Amygdala (tissue), 56 donors: ENCODE measurements at regions not wholly inside any gene's neighbourhood (a gene's known extent, or its start where the extent isn't known, plus 50 kb on each side); places are given as distances from the start of the nearest gene placed in this dataset.

Experiments used
- DNase-seq, 56 donors: peaks; one replicate each; lab custom pipeline; 2025; lab: John Stamatoyannopoulos, UW

DNA sequence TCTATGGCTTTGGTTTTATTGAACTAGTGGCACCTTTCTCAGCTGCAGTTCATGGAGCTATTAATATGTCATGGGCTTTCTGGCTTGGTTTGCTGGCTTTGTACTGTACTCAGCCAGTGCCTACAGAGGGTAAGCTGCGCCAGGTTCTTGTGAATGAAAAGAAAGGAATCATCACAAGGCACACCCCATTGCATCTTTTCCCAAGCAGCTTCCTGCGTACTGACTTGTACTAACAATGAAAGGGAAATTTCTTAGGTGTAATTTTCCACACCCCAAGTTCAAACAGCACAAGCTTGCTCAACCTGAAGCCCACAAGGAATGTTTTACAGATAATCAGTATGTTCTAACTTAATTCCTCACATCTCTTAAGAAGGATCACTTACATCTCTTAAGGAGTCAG is 78.0 kb upstream of the TNFSF18 start:
- no peak for DNase-seq

DNA sequence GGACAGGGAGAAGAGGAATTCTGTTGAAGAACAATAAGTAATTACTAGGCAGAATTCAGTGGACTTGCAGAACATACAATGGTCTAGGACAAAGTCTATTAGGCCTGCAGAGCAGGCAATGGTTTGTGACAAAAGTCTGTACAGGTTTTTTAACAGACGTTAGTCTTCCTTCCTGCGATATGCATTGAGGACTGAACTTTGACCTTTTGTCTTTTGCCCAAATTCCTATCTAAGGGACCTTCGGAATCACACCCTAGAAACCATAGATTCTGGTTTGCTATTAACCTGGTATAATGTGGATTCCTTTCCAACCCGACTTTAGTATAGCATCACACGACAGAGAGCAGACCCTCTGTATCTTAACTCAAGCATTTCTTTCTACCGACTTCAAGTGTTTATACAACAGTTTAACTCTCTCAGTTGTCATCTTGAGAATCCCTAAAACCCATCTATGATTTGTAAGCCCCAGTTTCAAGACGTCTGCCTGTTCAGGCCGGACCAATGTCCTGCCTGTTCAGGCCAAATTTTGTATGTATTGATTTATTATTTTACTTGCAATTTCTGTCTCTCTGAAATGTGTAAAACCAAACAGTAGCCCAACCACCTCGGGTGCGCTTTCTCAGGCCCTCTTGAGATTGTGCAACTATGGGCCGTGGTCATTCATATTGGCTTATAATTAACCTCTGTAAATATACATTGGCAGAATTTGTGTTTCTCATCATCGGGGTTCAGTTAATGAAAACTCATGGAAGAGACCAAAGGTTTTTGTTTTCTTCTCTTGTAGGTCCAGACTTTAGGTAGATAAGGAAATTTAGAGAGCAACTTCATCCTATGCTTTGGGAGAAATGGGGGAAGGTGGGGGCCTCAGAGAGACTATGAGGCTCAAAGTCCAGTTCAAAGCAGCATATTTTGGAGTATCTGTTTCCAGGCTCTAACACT is 76.9 kb upstream of the TNFSF18 start:
- no peak for DNase-seq

DNA sequence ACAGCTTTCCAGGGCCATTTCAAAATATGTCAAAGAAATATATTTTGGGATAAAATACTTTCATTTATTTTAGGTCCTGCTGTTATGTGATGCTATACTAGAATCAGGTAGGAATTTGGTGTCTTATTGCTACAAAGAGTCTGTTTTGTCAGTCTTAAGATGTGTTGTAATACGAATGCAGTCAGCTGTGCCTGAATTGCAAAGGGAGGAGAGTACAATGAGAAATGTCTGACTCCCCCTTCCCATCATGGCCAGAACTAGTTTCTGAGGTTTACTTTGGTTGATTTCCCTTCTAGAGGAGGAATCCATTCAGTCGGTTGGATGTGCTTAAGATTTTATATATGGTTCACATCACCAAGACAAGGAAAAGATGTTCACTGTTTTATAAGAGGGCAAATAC is 75.7 kb upstream of the TNFSF18 start:
- DNase-seq = no peak

DNA sequence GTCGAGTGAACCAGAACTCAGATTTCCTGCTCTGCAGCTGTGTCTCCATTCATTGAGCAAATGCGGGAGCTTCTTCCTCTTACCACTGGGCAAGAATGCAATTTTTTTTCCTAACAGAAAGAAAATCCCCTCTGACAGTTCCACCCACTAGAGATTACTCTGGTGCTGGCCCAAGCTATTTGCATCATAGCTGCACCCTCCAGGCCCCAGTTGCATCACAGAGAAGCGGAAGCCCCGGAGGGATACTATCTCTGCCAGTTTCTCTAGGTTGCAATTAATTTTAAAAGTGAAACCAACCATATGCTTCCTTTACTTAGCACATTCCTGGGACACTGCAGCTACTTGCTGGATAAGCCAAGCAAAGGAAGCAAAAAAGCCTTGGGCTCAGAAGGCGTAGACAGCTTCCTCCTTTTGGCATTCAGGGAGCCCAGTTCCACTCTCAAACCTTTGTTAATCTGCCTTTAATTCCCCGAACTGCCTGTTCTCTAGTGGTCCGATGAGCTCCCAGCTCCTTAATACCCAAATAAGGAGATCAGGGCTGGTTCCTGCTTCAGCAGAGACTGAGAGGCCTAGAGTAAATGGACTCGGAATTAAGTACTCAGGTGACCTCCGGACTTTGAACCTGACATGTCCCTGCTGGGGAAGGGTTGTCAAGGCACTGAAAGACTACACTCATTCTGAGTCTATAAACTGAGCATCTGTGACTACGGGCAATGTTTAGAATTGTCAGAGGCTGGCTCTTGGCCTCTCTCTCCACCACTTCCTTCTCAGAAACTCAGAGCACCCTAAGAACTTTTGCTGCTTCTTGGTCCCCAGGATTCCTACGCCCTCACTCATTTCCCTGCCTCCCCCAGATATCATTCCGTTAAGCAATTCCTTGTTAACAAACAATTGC is 72.5 kb upstream of the TNFSF18 start:
- DNase-seq = peak in 27 of 56 donors; percentile 1 to 43 (median 10)

DNA sequence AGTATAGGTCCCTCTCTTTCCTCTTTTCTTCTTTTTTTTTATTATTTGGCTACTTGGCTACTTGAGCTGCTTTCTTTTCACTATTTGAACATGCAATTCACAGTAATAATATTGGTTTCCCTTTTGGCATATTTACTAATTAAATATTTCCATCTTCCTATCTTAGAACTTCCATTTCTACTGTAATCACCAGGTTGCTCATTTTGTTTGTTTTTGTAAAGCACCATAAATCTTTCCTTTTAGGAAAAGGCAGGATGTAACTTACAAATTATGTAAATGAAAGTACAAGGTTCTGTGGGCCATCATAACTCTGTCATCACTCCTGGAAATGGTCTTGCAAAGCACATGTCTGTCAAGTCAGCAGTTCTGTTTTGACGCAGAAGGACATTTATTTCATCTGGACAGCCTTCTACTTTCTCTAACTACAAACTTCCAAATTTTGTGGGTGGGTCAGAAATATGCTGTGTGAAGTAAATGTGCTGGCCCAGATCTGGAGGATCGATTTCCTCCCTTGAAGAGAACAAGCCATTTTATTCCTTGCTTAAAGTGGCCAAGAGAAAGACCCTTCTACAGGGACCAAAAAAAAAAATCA is 71.7 kb upstream of the TNFSF18 start:
- DNase-seq = no peak

DNA sequence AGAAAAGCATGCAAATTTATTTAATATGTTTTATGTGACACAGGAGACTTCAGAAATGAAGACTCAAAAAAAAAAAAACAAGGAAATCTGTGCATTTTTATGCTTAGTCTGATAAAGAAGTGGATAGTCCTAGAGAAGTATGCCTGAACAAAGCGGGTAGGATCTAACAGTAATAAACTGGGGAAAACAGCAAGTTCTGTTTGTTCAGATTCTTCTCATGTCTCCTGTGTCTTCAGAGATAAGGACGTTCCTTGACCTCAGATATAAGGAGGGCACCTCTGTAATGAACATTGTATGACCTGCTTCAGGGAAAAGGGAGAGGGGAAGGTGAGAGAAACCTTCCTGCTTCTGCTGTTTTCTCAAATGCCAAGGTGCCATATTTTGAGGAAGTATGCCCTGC is 67.7 kb upstream of the TNFSF18 start:
- no peak for DNase-seq

DNA sequence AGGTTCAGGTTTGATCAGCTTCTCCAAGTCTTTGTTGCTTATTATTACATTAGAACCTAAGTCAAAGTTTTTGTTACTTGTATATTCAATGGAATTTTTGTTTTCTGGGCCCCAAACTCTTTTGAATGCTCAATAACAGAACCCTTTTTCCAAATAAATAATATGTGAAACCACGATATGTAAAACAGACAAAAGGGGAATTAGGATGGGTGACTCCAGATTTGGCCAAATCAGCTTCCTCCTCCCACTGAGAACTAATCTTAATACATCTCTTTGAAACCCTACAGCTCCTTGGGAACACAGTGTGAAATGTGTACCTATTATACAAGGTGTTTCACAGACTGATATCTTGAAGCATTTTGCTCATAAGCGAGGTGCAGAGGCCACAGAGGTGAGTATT is 67.0 kb upstream of the TNFSF18 start:
- DNase-seq = no peak

DNA sequence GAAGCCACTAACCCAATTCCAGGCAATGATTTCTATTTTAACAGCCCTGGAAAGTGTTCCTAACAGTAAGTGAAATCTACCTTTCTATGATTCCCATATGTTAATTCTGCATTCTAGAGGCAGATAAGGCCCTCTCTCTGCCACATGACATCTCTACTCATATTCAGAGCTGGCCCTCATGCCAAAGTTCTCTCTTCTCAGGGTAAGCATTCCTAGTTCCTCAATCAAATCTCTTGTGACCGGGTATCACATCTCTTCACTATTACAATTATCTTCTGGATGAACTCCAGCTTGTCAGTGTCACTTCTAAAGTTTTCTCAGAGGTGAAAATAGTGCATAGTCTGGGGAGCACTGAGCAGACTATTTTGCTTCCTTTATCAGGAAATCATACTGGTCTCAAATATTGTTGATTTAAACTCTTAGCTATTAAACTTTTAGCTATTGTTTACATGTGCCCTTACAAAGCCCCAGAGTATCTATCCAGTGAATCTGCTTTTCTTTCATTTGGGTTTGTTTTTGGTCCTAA is 66.4 kb upstream of the TNFSF18 start:
- peak in 1 of 56 donors; percentile 16 for DNase-seq

DNA sequence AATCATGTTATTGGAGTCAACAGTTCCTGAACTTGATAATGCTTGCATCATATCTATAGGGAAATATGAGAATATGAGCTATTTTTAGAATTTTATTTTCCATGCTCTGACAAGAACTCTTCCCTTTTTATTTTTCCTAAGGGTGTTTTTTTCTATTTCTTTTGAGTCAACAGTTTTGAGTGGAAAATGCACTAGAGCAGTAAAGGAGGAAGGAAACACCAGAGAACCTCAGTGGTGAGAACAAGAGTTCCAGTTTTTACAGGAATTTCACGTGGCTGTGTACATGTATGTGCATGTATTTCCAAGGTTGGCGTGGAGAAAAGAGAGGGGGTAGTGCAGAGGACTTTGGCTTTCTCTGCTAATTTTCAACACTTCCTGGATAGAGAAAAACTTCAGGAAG is 63.6 kb upstream of the TNFSF18 start:
- no peak for DNase-seq

DNA sequence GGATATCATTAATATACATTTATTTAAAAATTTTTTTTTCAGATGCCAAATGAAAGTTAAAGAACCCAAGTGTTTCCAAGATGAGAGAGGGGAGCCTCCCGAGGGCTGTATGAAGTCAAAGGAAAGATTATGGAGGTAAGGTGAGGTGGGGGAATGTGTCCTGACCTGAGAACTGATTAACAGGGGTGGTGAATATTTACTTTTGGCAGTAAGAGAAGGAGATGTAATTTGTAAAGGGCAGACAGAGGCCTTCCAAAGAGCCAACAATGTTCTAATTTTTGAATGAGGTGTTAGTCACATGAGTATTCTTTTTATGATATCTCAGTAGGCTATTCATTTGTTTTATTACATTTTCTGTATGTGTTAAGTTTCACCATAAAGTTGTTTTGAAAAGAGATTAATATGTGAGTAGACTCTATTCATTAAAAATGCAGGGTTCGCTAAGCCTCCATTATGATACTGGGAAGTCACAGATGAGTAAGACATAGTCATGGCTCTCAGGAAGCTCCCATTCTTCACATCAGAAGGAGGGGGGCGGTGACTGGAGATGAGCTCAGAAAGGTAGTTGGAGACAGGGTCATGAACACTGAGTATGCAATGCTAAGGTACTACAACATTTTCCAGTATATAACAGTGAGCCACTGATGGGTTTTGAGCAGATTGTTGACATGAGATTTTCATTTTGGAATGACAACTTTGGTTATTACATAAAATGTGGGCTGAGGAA is 62.4 kb upstream of the TNFSF18 start:
- DNase-seq = no peak

DNA sequence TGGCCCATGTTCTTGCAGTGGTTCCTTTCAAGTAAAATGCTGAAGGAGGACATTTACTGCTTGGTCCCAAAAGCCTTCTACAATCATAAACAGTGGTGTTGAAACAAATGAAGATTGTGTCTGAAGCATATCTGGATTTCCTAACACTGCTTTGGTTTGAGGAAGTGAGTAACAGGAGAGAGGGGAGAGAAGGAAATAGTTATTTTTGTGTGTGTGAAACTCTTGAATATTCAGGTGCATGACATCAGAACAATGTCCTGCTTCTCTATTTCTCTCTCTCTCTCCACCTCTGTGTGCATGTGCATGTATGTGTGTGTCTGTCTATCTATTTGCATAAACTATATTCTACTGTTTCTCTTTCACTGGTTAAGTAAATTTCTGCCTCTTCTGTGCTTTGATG is 61.4 kb upstream of the TNFSF18 start:
- DNase-seq = no peak

DNA sequence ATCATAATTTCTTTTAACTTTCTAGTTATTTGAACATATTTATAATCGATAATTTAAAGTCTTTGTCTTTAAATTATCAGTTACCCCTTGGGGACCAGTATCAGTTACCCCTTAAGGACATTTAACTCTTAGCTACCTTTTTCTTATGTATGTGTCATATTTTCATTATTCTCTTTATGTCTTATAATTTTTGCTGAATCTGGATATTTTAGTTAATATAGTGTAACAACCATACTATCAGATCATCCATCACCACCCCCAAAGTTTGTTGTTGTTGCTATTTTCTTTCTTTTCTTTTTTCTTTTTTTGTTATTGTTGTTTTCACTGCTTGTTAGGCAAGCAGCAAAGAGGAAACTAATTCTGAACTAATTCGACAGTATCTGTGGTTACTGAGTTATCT is 57.0 kb upstream of the TNFSF18 start:
- no peak for DNase-seq

DNA sequence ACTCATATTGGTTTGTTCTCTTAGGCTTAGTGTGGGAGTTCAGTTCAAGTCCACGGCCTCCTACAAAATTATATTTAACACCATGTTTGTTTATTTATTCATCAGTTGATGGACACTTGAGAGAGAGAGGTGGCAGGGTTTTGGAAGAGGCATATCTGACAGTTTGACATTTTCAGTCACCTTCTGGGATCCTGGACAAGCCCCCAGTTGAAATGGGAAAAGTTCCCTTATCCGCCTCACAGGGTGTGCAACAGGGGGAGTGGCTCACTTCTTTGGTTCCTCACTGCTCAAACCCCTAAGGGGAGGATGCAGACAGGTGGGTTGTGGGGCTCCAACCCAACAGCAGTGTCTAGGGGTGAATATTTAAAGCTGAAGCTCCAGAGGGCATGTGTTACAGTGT is 52.3 kb upstream of the TNFSF18 start:
- DNase-seq = no peak

DNA sequence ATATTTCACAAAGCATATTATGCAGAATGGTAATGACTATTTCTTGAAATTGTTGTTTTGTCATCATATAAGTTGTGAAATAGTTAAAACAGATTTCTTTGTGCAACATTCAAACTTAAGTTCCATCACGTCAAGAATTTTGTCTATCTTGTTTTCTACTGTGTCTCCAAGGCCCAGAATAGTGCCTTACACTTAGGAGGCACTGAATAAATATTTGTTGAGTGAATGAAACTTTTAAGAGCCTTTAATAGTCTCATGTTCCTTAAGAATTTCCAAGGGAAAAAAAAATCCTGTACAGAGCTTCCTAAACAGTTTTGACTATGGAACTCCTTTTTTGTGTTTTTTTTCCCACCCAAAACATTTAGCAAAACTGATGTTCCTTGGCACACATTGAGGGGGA is 50.8 kb upstream of the TNFSF18 start:
- no peak for DNase-seq

DNA sequence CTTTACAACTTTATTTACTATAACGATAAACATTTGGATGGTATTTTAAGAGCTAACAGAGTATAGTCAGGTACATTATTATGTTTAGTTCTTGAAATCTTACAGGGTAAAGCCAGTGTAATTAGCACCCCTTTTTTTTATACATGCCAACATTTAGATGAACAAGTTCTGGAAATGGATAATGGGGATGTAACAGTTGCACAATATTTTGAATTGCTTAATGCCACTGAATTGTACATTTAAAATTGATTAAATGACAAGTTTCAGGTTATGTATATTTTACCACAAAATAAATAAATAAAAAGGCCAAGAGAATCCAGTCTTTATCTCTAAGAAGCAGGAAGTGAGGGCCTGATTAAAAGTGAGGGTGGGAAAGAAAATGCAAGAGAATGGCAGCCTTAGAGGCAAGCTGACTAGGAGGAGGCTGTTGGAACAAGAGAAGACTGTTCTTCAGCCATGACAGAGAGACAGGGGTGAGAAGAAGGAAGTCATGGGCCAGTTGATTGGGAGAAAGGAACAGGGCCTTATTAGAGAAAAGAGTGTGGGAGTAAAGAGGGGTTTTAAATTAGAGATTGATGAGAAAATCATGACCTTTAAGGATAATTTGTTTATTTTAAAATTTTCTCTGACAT is 49.9 kb upstream of the TNFSF18 start:
- no peak for DNase-seq
